ENCODE measurements at regions not wholly inside any gene's neighbourhood (a gene's known extent, or its start where the extent isn't known, plus 50 kb on each side); places are given as distances from the start of the nearest gene placed in this dataset.

GRCh38 chr13:34478376-34478775 lies 463.7 kb upstream of the NBEA start:
- DNase-seq = no peak
- TF ChIP-seq CTCF (IDR thresholded peaks at IDR 0.05) (no peak), POLR2A (IDR thresholded peaks at IDR 0.05) (no peak)
- no peak overlapping the region for H3K4me3 ChIP-seq
- no peak for ATAC-seq
- H3K36me3 ChIP-seq = no peaks in the 10 kb centered on the region
- intact Hi-C loops (cut with DNase I) = no loop called here
- no peaks in the 10 kb centered on the region for H3K27me3 ChIP-seq
- H3K9me3 ChIP-seq = no peaks in the 10 kb centered on the region
- no peak overlapping the region for H3K27ac ChIP-seq
- H3K4me1 ChIP-seq = no peaks in the 10 kb centered on the region
- 82 to 86% (median 83%) methylated on average over 2 of the region's 2 CpGs for WGBS, 4 donors

- 78 to 91% (median 88%) methylated on average over 2 of the region's 2 CpGs for WGBS, 4 donors
- H3K9me3 ChIP-seq = no peaks in the 10 kb centered on the region
- no peaks in the 10 kb centered on the region for H3K27me3 ChIP-seq
- H3K4me1 ChIP-seq = peaks cover 0 to 5% (median 0%) of the 10 kb centered on the region in 12 donors
- no peak overlapping the region for H3K27ac ChIP-seq
- no peak for ATAC-seq
- no peak overlapping the region for H3K4me3 ChIP-seq
- TF ChIP-seq POLR2A (IDR thresholded peaks at IDR 0.05) (no peak), CTCF (IDR thresholded peaks at IDR 0.05) (no peak)
- no peaks in the 10 kb centered on the region for H3K36me3 ChIP-seq
- no peak for DNase-seq
- intact Hi-C loops (cut with DNase I) = no loop called here
Measured at GRCh38 chr13:34502011-34502410, 440.1 kb upstream of the NBEA start.

- WGBS, 4 donors = 86 to 92% (median 90%) methylated on average over 3 of the region's 3 CpGs
- intact Hi-C loops (cut with DNase I) = no loop called here
- H3K4me3 ChIP-seq = no peak overlapping the region
- no peak overlapping the region for H3K27ac ChIP-seq
- no peaks in the 10 kb centered on the region for H3K9me3 ChIP-seq
- TF ChIP-seq POLR2A (IDR thresholded peaks at IDR 0.05) (no peak), CTCF (IDR thresholded peaks at IDR 0.05) (no peak)
- no peaks in the 10 kb centered on the region for H3K27me3 ChIP-seq
- no peaks in the 10 kb centered on the region for H3K36me3 ChIP-seq
- H3K4me1 ChIP-seq = peaks cover 0 to 5% (median 0%) of the 10 kb centered on the region in 12 donors
- no peak for ATAC-seq
- no peak for DNase-seq
Measured at GRCh38 chr13:34502621-34503020, 439.4 kb upstream of the NBEA start.

- TF ChIP-seq CTCF (IDR thresholded peaks at IDR 0.05) (no peak), POLR2A (IDR thresholded peaks at IDR 0.05) (no peak)
- H3K9me3 ChIP-seq = no peaks in the 10 kb centered on the region
- H3K27ac ChIP-seq = no peak overlapping the region
- intact Hi-C loops (cut with DNase I) = no loop called here
- no peak for DNase-seq
- H3K4me1 ChIP-seq = peaks cover 0 to 5% (median 0%) of the 10 kb centered on the region in 12 donors
- 80 to 86% (median 83%) methylated on average over 3 of the region's 3 CpGs for WGBS, 4 donors
- no peak for ATAC-seq
- H3K4me3 ChIP-seq = no peak overlapping the region
- no peaks in the 10 kb centered on the region for H3K36me3 ChIP-seq
- H3K27me3 ChIP-seq = no peaks in the 10 kb centered on the region
Measured at GRCh38 chr13:34506796-34507195, 435.3 kb upstream of the NBEA start.

Data from heart left ventricle (tissue), 16 donors.